Nephron progenitor cell (in vitro differentiated cells): ENCODE measurements at regions not wholly inside any gene's neighbourhood (a gene's known extent, or its start where the extent isn't known, plus 50 kb on each side); places are given as distances from the start of the nearest gene placed in this dataset.

Experiments used
- DNase-seq: peaks from one replicate; pipeline ENCODE4 v3.0.0; 2021
- H3K27ac Mint-ChIP-seq: 2 replicates; pipeline ENCODE4 v1.8.0; 2021; ENCODE audit warnings: mild to moderate bottlenecking, moderate library complexity, mixed read lengths
- H3K27me3 Mint-ChIP-seq: 2 replicates; pipeline ENCODE4 v1.8.0; 2021; ENCODE audit warnings: mild to moderate bottlenecking, low read depth, mixed read lengths; ENCODE audit not compliant: poor library complexity
- H3K36me3 Mint-ChIP-seq: 2 replicates; pipeline ENCODE4 v1.8.0; 2021; ENCODE audit warnings: low read depth, mixed read lengths
- H3K4me1 Mint-ChIP-seq: 2 replicates; pipeline ENCODE4 v1.8.0; 2021; ENCODE audit warnings: mixed read lengths
- H3K4me3 Mint-ChIP-seq: 2 replicates; pipeline ENCODE4 v1.8.0; 2021; ENCODE audit warnings: mild to moderate bottlenecking, moderate library complexity, mixed read lengths
- H3K9me3 Mint-ChIP-seq: 2 replicates; pipeline ENCODE4 v1.8.0; 2021; ENCODE audit warnings: mild to moderate bottlenecking, moderate library complexity, mixed read lengths
- TF ChIP-seq, protein P1 (sequence below): fragments of 200-600 bp; sonication (generic); IDR thresholded peaks from 2 replicates; pipeline ENCODE4 v1.5.0; 2021; ENCODE audit warnings: antibody characterized with exemption

DNA sequence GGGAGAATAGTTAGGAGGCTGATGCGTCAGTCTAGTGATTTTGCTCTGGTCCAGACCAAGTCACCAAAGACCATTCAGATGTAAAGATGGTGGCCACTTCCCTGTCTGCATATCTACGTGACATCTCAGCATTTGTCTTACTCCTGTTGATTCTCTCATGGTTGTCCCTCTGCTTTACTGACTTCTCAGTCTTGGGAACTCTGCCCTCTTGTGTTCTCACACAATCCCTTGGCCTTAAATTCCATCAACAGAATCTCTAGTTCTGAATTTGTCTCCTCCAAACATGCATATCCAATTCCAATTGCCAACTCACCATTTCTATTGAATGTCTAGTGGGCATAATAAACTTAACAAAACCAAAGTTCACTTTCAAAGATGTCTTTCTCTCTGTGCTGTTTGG is 147.8 kb downstream of the SLC24A2 start:
- TF ChIP-seq, protein P1, sequence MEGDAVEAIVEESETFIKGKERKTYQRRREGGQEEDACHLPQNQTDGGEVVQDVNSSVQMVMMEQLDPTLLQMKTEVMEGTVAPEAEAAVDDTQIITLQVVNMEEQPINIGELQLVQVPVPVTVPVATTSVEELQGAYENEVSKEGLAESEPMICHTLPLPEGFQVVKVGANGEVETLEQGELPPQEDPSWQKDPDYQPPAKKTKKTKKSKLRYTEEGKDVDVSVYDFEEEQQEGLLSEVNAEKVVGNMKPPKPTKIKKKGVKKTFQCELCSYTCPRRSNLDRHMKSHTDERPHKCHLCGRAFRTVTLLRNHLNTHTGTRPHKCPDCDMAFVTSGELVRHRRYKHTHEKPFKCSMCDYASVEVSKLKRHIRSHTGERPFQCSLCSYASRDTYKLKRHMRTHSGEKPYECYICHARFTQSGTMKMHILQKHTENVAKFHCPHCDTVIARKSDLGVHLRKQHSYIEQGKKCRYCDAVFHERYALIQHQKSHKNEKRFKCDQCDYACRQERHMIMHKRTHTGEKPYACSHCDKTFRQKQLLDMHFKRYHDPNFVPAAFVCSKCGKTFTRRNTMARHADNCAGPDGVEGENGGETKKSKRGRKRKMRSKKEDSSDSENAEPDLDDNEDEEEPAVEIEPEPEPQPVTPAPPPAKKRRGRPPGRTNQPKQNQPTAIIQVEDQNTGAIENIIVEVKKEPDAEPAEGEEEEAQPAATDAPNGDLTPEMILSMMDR, result no peak
- Mint-ChIP-seq H3K36me3 (no peaks in the 10 kb centered on the region), H3K27ac (no peak overlapping the region), H3K4me3 (no peak overlapping the region), H3K4me1 (no peaks in the 10 kb centered on the region), H3K9me3 (no peaks in the 10 kb centered on the region), H3K27me3 (peaks cover 5% of the 10 kb centered on the region)
- DNase-seq, result no peak

DNA sequence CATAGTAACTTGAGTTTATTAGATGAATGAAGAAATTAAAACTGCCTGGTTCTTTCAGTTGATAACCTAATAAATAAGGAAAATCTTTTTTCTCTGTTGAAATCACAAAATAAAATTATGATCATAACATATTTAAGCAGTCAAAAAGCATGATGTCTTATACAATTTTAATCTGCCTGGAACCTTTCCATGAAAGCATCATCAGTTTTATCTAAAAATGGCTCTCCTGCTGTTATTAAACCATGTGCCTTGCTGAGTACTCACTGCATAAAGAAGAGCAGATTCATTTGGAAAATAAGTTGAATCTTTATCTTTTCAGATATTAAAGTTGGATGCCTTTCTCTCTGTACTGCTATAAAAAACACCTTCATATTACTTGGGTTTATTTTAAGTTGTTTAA is 148.8 kb downstream of the SLC24A2 start:
- peaks cover 5% of the 10 kb centered on the region for H3K27me3 Mint-ChIP-seq
- H3K36me3 Mint-ChIP-seq, result no peaks in the 10 kb centered on the region
- H3K9me3 Mint-ChIP-seq, result no peaks in the 10 kb centered on the region
- no peaks in the 10 kb centered on the region for H3K4me1 Mint-ChIP-seq
- H3K27ac Mint-ChIP-seq, result no peak overlapping the region
- H3K4me3 Mint-ChIP-seq, result no peak overlapping the region
- TF ChIP-seq, protein P1, result no peak
- no peak for DNase-seq

DNA sequence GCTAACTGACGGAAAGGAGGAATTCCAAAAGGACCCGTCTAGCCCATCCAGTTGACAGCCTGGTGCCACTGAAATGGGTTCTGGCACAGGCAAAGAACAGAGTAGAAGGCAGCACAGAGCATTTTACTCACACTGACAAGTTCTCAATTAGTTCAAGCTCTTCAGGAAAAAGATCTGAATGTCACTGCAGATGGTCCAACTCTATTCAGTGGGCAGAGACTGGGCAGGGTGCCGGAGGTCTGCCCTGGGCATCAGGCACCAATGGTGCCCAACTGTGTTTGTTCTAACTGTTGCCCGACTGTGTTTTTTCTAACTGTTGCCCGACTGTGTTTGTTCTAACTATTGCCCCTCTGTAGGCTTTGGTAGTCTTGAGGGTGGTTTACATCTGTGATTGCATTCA is 151.8 kb downstream of the SLC24A2 start:
- H3K4me1 Mint-ChIP-seq, result no peaks in the 10 kb centered on the region
- H3K27me3 Mint-ChIP-seq, result peaks cover 2% of the 10 kb centered on the region
- H3K27ac Mint-ChIP-seq, result no peak overlapping the region
- DNase-seq, result no peak
- TF ChIP-seq, protein P1, result no peak
- no peaks in the 10 kb centered on the region for H3K36me3 Mint-ChIP-seq
- H3K4me3 Mint-ChIP-seq, result no peak overlapping the region
- H3K9me3 Mint-ChIP-seq, result no peaks in the 10 kb centered on the region

DNA sequence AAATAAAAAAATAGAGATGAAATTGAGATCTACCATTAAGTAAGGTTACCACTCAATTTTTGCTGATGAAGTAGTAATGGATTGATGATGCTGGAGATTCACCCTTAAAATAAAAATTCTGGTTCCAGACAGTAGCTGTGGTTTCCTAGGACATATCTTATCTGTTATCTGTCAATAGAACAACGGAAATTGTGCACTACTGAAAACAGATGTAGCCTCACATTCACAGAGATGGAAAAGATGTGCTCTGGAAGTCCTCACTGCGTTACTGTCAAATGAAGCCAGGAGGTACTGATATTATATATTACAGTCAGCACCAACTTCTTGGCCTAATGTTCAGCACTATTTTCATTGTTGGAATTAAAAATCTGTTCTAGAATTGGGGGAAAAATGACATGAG is 154.0 kb downstream of the SLC24A2 start:
- Mint-ChIP-seq H3K4me1 (peaks cover 8% of the 10 kb centered on the region), H3K4me3 (no peak overlapping the region), H3K27ac (no peak overlapping the region), H3K27me3 (peaks cover 2% of the 10 kb centered on the region), H3K9me3 (no peaks in the 10 kb centered on the region), H3K36me3 (no peaks in the 10 kb centered on the region)
- no peak for DNase-seq
- TF ChIP-seq, protein P1, result no peak

DNA sequence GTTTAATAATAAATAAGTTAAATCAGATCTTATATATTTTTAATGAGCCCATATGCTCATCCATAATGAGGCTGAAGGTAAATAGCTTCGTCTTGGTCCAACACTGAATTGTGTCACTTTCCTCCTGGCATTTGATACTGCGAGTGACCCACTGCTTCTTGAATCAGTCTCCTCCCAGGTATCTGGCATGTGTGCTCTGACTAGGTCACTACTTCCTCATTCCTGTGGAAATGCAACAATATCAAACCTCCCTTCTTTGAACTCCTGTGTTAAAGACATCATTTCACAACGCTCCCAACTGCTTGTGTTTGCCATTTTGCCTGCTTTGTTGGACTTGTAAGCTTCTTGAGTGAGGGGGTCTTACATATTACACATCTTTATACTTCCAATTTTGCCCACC is 157.7 kb downstream of the SLC24A2 start:
- no peak for DNase-seq
- Mint-ChIP-seq H3K27ac (no peak overlapping the region), H3K4me3 (no peak overlapping the region), H3K9me3 (no peaks in the 10 kb centered on the region), H3K27me3 (peaks cover 7% of the 10 kb centered on the region), H3K36me3 (no peaks in the 10 kb centered on the region), H3K4me1 (peaks cover 19% of the 10 kb centered on the region)
- TF ChIP-seq, protein P1, result no peak

DNA sequence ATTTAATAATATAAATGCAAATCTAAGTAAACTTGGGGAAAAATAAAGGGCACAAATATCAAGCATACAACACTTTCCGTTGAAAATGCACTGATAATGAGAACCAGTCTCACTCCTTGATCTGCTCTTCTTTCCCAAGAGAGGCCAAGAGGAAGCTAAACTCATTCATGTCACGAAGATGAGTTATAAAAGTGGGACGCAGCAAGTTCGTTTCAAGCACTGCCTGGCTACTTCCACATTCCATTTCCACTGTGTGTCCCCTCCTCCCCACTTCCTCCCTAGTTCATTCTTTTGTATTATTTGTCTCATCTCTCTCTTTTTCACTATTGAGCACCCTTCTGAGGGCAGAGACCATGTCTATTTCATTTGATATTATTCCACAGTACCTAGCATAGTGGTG is 158.1 kb downstream of the SLC24A2 start:
- no peaks in the 10 kb centered on the region for H3K9me3 Mint-ChIP-seq
- no peak overlapping the region for H3K4me3 Mint-ChIP-seq
- H3K4me1 Mint-ChIP-seq, result peaks cover 19% of the 10 kb centered on the region
- no peaks in the 10 kb centered on the region for H3K36me3 Mint-ChIP-seq
- H3K27me3 Mint-ChIP-seq, result peaks cover 7% of the 10 kb centered on the region
- no peak overlapping the region for H3K27ac Mint-ChIP-seq
- TF ChIP-seq, protein P1, result no peak
- DNase-seq, result no peak
